ENCODE measurements at regions not wholly inside any gene's neighbourhood (a gene's known extent, or its start where the extent isn't known, plus 50 kb on each side); places are given as distances from the start of the nearest gene placed in this dataset.

- no peak for TF ChIP-seq EZH2phosphoT487 (IDR thresholded peaks at IDR 0.05; ENCODE audit: insufficient read depth, low read depth)
- no peak for TF ChIP-seq EZH2 (IDR thresholded peaks at IDR 0.05; ENCODE audit: insufficient read depth, poor library complexity, severe bottlenecking)
- WGBS, 2 experiments (ENCODE audit: low coverage in 1 of 2, low lambda C conversion rate in 2 of 2, missing lambda C conversion rate in 2 of 2), result 29 to 36% methylated on average over 4 of the region's 4 CpGs
- no peaks in the 10 kb centered on the region for H4K20me1 ChIP-seq (ENCODE audit: insufficient read depth)
- H3K27ac ChIP-seq, result no peak overlapping the region
- no peaks in the 10 kb centered on the region for H3F3A ChIP-seq (ENCODE audit: insufficient read depth)
- no peaks in the 10 kb centered on the region for H3K36me3 ChIP-seq (ENCODE audit: low read depth)
- DNase-seq, result no peak
- H3K9me2 ChIP-seq (ENCODE audit: insufficient read depth), result no peaks in the 10 kb centered on the region
- no peak overlapping the region for H3K4me3 ChIP-seq
- H3K27me3 ChIP-seq (replicated peaks; ENCODE audit: insufficient read depth), result no peaks in the 10 kb centered on the region
- no peaks in the 10 kb centered on the region for H3K4me1 ChIP-seq (ENCODE audit: insufficient read depth)
- H3K9ac ChIP-seq, result no peak overlapping the region
- in situ Hi-C loops (cut with MboI), result no loop called here
- no peak overlapping the region for H3K4me2 ChIP-seq (ENCODE audit: unreplicated experiment)
- H3K9me3 ChIP-seq (ENCODE audit: low read depth), result no peaks in the 10 kb centered on the region
- no peak overlapping the region for H2AFZ ChIP-seq
- no peaks in the 10 kb centered on the region for H3K79me2 ChIP-seq (ENCODE audit: insufficient read depth)
These were observed 650.5 kb upstream of the LINC00305 start for GRCh38 chr18:64799376-64799775.

GRCh38 chr18:64791236-64791635 lies 642.3 kb upstream of the LINC00305 start:
- no peaks in the 10 kb centered on the region for H4K20me1 ChIP-seq (ENCODE audit: insufficient read depth)
- no peaks in the 10 kb centered on the region for H3K9me2 ChIP-seq (ENCODE audit: insufficient read depth)
- H3K9ac ChIP-seq, result no peak overlapping the region
- no peak overlapping the region for H3K4me3 ChIP-seq
- no peaks in the 10 kb centered on the region for H3K4me1 ChIP-seq (ENCODE audit: insufficient read depth)
- WGBS, 2 experiments (ENCODE audit: low coverage in 1 of 2, low lambda C conversion rate in 2 of 2, missing lambda C conversion rate in 2 of 2), result 12 to 14% methylated on average over 4 of the region's 4 CpGs
- H3K36me3 ChIP-seq (ENCODE audit: low read depth), result no peaks in the 10 kb centered on the region
- no peak overlapping the region for H3K27ac ChIP-seq
- TF ChIP-seq EZH2 (IDR thresholded peaks at IDR 0.05; ENCODE audit: insufficient read depth, poor library complexity, severe bottlenecking) (no peak), EZH2phosphoT487 (IDR thresholded peaks at IDR 0.05; ENCODE audit: insufficient read depth, low read depth) (no peak)
- in situ Hi-C loops (cut with MboI), result no loop called here
- H3F3A ChIP-seq (ENCODE audit: insufficient read depth), result no peaks in the 10 kb centered on the region
- DNase-seq, result no peak
- H3K4me2 ChIP-seq (ENCODE audit: unreplicated experiment), result no peak overlapping the region
- H3K79me2 ChIP-seq (ENCODE audit: insufficient read depth), result no peaks in the 10 kb centered on the region
- H3K27me3 ChIP-seq (replicated peaks; ENCODE audit: insufficient read depth), result no peaks in the 10 kb centered on the region
- no peaks in the 10 kb centered on the region for H3K9me3 ChIP-seq (ENCODE audit: low read depth)
- H2AFZ ChIP-seq, result no peak overlapping the region

GRCh38 chr18:64785686-64786085 lies 636.8 kb upstream of the LINC00305 start:
- Histone ChIP-seq H3K9ac (no peak overlapping the region), H3K79me2 (ENCODE audit: insufficient read depth) (no peaks in the 10 kb centered on the region), H3K4me3 (no peak overlapping the region), H3K27ac (no peak overlapping the region), H3F3A (ENCODE audit: insufficient read depth) (no peaks in the 10 kb centered on the region), H2AFZ (no peak overlapping the region), H4K20me1 (ENCODE audit: insufficient read depth) (no peaks in the 10 kb centered on the region), H3K27me3 (replicated peaks; ENCODE audit: insufficient read depth) (no peaks in the 10 kb centered on the region), H3K9me3 (ENCODE audit: low read depth) (no peaks in the 10 kb centered on the region), H3K36me3 (ENCODE audit: low read depth) (no peaks in the 10 kb centered on the region), H3K4me2 (ENCODE audit: unreplicated experiment) (no peak overlapping the region), H3K9me2 (ENCODE audit: insufficient read depth) (no peaks in the 10 kb centered on the region), H3K4me1 (ENCODE audit: insufficient read depth) (no peaks in the 10 kb centered on the region)
- DNase-seq, result no peak
- TF ChIP-seq EZH2 (IDR thresholded peaks at IDR 0.05; ENCODE audit: insufficient read depth, poor library complexity, severe bottlenecking), result no peak
- no peak for TF ChIP-seq EZH2phosphoT487 (IDR thresholded peaks at IDR 0.05; ENCODE audit: insufficient read depth, low read depth)
- in situ Hi-C loops (cut with MboI), result no loop called here
- 17 to 21% methylated on average over 4 of the region's 4 CpGs for WGBS, 2 experiments (ENCODE audit: low coverage in 1 of 2, low lambda C conversion rate in 2 of 2, missing lambda C conversion rate in 2 of 2)

GRCh38 chr18:64777556-64777955 lies 628.7 kb upstream of the LINC00305 start:
- 39 to 40% methylated on average over 6 of the region's 6 CpGs for WGBS, 2 experiments (ENCODE audit: low coverage in 1 of 2, low lambda C conversion rate in 2 of 2, missing lambda C conversion rate in 2 of 2)
- Histone ChIP-seq H3K79me2 (ENCODE audit: insufficient read depth) (no peaks in the 10 kb centered on the region), H3K36me3 (ENCODE audit: low read depth) (no peaks in the 10 kb centered on the region), H3F3A (ENCODE audit: insufficient read depth) (no peaks in the 10 kb centered on the region), H4K20me1 (ENCODE audit: insufficient read depth) (no peaks in the 10 kb centered on the region), H3K4me3 (no peak overlapping the region), H2AFZ (no peak overlapping the region), H3K4me1 (ENCODE audit: insufficient read depth) (no peaks in the 10 kb centered on the region), H3K27me3 (replicated peaks; ENCODE audit: insufficient read depth) (no peaks in the 10 kb centered on the region), H3K4me2 (ENCODE audit: unreplicated experiment) (no peak overlapping the region), H3K9me2 (ENCODE audit: insufficient read depth) (no peaks in the 10 kb centered on the region), H3K27ac (no peak overlapping the region), H3K9ac (no peak overlapping the region), H3K9me3 (ENCODE audit: low read depth) (no peaks in the 10 kb centered on the region)
- in situ Hi-C loops (cut with MboI), result no loop called here
- TF ChIP-seq EZH2phosphoT487 (IDR thresholded peaks at IDR 0.05; ENCODE audit: insufficient read depth, low read depth), result no peak
- no peak for TF ChIP-seq EZH2 (IDR thresholded peaks at IDR 0.05; ENCODE audit: insufficient read depth, poor library complexity, severe bottlenecking)
- DNase-seq, result no peak

GRCh38 chr18:64765908-64766307 lies 617.0 kb upstream of the LINC00305 start:
- no peak overlapping the region for H3K9ac ChIP-seq
- in situ Hi-C loops (cut with MboI), result no loop called here
- H3K9me3 ChIP-seq (ENCODE audit: low read depth), result no peaks in the 10 kb centered on the region
- no peaks in the 10 kb centered on the region for H3K79me2 ChIP-seq (ENCODE audit: insufficient read depth)
- H3K4me1 ChIP-seq (ENCODE audit: insufficient read depth), result no peaks in the 10 kb centered on the region
- no peaks in the 10 kb centered on the region for H3K9me2 ChIP-seq (ENCODE audit: insufficient read depth)
- no peaks in the 10 kb centered on the region for H3K27me3 ChIP-seq (replicated peaks; ENCODE audit: insufficient read depth)
- TF ChIP-seq EZH2 (IDR thresholded peaks at IDR 0.05; ENCODE audit: insufficient read depth, poor library complexity, severe bottlenecking), result no peak
- no peak for TF ChIP-seq EZH2phosphoT487 (IDR thresholded peaks at IDR 0.05; ENCODE audit: insufficient read depth, low read depth)
- WGBS, 2 experiments (ENCODE audit: low coverage in 1 of 2, low lambda C conversion rate in 2 of 2, missing lambda C conversion rate in 2 of 2), result 0 to 1% methylated on average over 3 of the region's 3 CpGs
- no peak overlapping the region for H3K27ac ChIP-seq
- H3K36me3 ChIP-seq (ENCODE audit: low read depth), result no peaks in the 10 kb centered on the region
- no peak overlapping the region for H2AFZ ChIP-seq
- DNase-seq, result no peak
- no peak overlapping the region for H3K4me2 ChIP-seq (ENCODE audit: unreplicated experiment)
- no peak overlapping the region for H3K4me3 ChIP-seq
- H4K20me1 ChIP-seq (ENCODE audit: insufficient read depth), result no peaks in the 10 kb centered on the region
- H3F3A ChIP-seq (ENCODE audit: insufficient read depth), result no peaks in the 10 kb centered on the region

Data from GM23248 (cell line).